Stimulated activated CD4-positive, alpha-beta T cell treated with anti-CD3 and anti-CD28 coated beads, Interleukin-1b, Interleukin-23, amount 100 ng/mL, for 48 hours (primary cell): ENCODE measurements at regions not wholly inside any gene's neighbourhood (a gene's known extent, or its start where the extent isn't known, plus 50 kb on each side); places are given as distances from the start of the nearest gene placed in this dataset.

Experiments
- DNase-seq: peaks from one replicate; pipeline ENCODE4 v3.0.0-alpha.2; 2020

- DNase-seq, result no peak
Measured at GRCh38 chr2:2557475-2557874, 226.4 kb upstream of the MYT1L start.

GRCh38 chr2:2550856-2551255 lies 219.8 kb upstream of the MYT1L start:
- DNase-seq, result no peak

DNA sequence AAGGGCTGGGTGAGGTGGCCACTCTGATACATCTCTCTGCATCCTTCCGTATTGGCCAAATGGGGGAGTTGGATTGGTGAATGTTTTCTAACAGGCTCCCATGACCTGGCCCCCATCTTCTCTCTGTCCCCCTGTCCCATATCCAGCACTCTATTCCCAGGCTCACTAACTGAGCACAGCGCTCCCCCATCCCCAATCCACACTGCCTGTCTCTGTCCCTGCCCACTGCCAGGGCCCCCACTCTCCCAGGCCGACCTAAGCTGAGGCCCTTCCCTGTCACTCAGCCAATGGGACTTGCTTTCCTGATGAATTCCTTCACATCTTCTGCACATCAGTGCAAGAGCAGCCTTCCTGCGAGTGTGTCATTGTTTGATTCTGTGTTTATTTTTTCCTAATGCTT lies 216.8 kb upstream of the MYT1L start:
- DNase-seq, result no peak

DNA sequence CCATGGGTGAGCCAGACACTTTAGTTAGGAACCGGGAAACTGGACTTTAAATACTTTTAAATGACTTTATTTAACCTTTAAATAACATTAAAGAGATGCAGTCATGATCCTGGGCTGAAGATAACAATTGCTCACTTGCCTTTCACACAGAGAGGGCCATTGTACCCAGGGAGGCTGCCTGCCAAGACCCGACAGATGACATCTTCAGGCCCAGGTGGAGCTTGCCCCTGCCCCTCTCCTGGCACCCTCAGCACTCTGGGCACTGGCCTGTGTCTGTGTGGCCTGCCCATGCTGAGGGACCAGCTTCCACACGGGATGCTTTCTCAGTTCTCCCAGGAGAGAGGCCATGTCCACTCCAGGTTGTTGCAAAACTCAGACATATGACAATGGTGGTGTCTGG lies 216.4 kb upstream of the MYT1L start:
- no peak for DNase-seq

DNA sequence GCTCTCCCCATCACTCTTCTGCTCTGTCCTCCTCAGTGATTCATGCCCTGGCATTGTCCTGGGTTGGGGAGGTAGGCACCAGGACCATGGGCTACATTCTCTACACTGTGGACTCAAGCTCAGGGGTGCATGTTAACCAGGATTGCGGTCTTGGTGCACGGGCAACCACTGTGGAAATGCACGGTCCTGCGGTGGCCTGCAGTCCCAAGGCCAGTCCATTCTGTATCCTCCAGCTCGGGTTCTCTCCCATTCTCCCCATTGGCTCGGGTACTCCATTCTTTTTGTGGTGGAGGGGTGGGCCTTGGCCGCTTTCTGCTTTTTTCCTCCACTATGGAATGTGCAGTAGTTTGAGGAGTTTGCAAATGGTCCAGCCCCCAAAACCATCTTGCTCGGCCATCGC lies 215.0 kb upstream of the MYT1L start:
- DNase-seq, result no peak

DNA sequence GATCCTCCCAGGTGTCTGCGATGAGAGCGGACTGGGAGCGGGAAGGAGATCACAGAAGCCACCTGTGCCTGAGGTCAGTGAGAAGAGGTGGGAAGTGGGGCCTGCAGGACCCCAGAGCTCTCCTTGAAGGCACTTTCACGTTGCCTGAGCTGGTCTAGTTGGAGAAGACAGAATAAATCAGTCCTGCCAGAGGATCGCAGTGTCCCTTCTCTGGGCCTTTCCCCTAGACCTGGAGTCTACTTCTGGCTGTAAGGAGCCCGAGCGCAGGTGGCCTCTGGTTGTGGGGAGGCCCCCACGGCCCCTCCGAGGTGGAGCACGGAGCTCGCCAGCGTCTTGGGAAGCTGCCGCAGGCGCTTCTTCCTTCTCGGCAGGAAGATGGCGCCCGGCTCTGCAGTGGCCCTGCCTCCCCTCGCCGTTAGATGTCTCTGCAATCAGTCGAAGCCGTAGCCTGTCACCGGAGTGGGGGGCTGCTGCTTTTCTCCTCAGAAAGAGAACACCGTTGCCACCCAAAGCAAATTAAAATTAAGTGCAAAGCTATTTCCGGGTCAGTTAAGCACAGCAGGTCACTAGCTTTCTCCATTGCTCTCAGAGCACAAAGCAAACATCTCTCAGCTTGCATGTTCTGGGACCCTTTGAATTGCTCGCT lies 212.0 kb upstream of the MYT1L start:
- DNase-seq, result no peak

- no peak for DNase-seq
Measured at GRCh38 chr2:2542316-2542715, 211.2 kb upstream of the MYT1L start.

DNA sequence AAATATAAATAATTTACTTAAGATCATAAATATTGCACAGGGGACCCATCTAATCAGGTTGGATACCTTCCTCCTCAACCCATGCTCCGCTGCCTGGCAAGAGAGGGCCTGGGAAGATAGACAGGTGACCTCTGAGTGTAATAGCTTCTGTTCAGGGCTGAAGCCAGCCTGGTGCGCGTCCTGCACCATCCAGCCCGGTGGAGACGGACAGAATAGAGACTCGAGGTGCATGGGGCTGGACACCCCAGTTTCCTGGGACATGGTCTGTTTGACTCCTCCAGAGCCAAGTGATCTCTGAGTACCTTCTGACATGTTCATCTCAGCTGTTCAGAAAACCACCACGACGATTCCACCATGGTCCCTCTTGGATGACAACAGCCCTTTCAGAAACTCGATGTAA lies 209.3 kb upstream of the MYT1L start:
- DNase-seq, result no peak

DNA sequence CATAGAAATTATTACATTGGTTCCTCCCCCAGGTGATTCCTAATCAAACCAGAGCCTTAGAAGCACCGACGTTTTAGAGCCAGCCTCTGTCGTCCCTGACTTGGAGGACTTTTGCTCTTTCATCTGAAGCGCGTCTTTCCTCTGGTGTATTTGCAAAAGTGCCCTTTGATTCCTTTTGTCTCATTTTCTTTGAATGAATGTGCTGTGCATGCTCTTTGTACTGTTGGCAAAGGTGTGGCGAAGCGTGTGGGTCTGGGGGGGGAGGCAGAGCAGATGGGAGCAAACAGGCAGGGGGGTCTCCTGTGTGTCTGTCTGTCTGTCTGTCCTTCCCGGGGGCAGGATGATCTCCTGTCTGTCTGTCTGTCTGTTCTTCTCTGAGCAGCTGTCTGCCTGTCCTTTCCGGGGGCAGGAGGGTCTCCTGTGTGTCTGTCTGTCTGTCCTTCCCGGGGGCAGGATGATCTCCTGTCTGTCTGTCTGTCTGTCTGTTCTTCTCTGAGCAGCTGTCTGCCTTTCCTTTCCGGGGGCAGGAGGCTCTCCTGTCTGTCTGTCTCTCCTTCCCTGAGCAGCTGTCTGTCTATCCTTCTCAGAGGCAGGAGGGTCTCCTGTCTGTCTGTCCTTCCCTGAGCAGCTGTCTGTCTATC lies 205.5 kb upstream of the MYT1L start:
- no peak for DNase-seq

DNA sequence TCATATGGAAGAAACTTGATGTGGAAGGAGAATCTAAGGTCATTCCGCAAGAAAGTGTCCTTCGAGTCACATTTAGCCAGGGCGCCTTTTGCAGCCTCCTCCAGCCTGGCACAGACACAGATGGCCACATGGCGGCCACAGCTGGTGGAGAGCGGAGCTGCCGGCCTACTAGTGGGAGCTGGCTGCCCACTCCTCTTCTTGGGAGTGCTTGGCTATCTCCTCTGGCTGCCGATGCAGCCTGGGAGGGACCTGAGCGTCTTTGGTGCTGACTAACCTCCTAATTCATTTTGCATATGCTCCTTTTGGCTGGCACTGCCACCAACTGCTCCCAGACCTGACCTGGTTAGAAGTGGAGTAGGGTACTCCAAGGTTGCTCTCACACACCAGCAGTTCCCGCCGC lies 199.3 kb upstream of the MYT1L start:
- no peak for DNase-seq

GRCh38 chr2:2528846-2529245 lies 197.8 kb upstream of the MYT1L start:
- no peak for DNase-seq

DNA sequence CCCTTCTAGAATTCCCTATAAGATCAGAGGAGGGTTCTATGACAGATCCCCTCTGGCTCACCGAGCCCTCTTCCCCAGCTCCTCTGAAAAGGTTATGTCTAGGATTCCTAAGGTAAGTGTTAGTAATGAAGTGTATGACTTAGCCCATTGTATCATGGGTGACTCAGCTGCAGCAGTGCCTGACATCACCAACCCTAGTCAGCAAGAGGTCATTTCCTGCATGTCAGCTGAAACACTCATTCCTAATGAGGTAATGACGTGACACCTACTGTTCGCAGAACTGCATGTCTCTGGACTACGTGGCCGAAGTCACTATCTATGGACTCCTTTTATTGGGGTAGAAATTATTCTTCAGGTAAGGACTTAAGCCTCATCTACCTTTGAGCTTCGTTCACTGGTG lies 196.1 kb upstream of the MYT1L start:
- DNase-seq, result no peak

DNA sequence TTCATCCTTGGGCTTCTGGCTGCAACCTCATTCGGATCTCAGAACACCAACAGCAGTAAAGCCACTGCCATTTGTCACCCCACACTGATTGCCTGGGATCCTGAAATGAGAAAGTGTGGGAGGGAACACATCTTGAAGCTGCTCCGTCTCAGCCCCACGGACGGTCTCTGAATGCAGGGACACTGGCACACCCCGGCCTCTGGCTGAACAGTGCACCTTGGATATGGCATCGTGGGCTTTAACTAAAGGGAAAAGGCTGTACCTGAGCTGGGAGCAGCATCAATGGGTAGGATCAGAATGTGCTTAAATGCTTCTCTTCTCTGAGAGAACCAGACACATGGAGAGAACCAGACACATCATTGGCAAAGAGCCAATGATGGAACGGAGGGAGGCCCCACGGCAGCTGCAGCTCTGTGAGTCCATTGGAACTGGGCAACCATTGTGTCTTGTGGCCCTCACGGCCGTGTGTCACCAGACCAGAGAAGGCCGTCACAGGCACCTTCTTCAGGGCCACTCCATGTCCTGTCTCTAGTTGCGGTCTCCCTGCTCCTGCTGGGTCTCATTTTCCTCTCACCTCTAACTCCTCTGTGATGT lies 193.4 kb upstream of the MYT1L start:
- DNase-seq, result no peak

GRCh38 chr2:2523461-2524347 lies 192.6 kb upstream of the MYT1L start:
- DNase-seq, result no peak

GRCh38 chr2:2520401-2520811 lies 189.3 kb upstream of the MYT1L start:
- DNase-seq, result no peak

- no peak for DNase-seq
Measured at GRCh38 chr2:2519381-2519780, 188.3 kb upstream of the MYT1L start.

- DNase-seq, result no peak
Measured at GRCh38 chr2:2517399-2517798, 186.3 kb upstream of the MYT1L start.

- no peak for DNase-seq
Measured at GRCh38 chr2:2516386-2516785, 185.3 kb upstream of the MYT1L start.

- no peak for DNase-seq
Measured at GRCh38 chr2:2512931-2513330, 181.9 kb upstream of the MYT1L start.

DNA sequence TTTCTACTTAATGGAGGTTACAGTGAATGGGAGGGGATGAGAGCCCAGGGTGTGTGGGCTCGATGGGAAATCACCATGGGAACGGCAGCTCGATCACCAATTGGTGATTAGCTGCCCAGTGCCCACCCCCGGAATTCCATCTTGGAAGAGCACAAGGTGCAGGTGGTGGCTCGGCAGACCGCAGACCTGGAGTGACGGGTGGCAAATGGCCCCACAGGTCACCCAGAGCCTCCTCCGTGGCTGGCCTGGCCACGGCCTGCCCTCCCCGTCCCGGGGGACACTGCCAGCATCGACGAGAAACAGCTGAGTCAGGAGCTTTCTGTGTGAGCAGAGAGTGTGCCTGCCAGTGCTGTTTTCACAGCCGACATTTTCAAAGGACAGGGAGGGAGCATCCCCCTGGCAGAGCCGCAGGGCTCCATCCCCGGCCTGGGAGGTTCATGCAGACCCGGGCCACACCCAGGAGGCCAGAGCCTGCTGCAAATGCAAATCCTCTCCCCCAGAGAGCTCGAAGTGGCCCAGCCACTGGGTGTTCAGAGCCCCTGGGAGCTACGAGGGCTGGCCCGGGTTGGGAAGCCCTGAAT lies 176.4 kb upstream of the MYT1L start:
- no peak for DNase-seq

GRCh38 chr2:2506536-2506935 lies 175.5 kb upstream of the MYT1L start:
- no peak for DNase-seq

DNA sequence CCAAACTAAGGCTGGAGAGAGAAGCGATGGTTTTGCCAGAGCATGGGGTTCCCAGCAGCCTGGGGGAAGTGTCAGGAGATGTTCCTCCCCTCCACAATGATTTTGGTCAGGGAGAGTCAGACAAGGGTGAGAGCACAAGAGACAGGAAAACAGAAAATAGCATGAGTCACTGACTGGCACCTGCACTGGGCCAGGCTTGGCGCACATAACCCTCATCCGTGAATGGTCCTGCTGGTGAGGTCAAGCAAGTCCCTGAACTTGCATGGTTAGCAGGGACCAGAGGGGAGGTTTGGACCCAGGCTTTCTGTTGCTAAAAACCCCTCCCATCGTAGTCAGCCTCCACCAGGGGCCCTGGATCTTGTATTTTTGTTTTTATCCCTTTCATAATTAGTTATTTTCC lies 174.5 kb upstream of the MYT1L start:
- no peak for DNase-seq

GRCh38 chr2:2503864-2504418 lies 172.9 kb upstream of the MYT1L start:
- no peak for DNase-seq
